ENCODE measurements at regions not wholly inside any gene's neighbourhood (a gene's known extent, or its start where the extent isn't known, plus 50 kb on each side); places are given as distances from the start of the nearest gene placed in this dataset.

DNA sequence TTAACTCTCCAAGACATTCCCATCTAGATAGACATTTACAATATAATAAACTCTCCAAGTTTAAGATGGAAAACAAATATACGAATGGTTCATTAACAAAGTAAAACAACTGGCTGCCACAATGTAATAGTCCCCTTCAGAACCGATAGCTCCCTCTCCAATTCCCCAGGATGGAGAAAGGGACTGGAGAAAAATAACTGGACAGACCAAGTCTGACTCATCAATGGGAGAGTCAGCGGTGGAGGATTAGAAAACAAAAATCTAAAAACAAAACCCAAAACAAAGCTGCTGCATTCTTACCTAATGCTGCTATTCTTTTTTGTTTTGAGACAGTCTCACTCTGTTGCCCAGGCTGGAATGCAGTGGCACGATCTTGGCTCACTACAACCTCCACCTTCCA, 468.1 kb downstream of the SHQ1 start (continued):
- TF ChIP-seq, protein P1, sequence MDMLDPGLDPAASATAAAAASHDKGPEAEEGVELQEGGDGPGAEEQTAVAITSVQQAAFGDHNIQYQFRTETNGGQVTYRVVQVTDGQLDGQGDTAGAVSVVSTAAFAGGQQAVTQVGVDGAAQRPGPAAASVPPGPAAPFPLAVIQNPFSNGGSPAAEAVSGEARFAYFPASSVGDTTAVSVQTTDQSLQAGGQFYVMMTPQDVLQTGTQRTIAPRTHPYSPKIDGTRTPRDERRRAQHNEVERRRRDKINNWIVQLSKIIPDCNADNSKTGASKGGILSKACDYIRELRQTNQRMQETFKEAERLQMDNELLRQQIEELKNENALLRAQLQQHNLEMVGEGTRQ (IDR thresholded peaks at IDR 0.05; ENCODE audit: borderline replicate concordance, low read depth, low read length), result no peak
- no peak for TF ChIP-seq FOXM1 (IDR thresholded peaks at IDR 0.05; ENCODE audit: low read depth)

DNA sequence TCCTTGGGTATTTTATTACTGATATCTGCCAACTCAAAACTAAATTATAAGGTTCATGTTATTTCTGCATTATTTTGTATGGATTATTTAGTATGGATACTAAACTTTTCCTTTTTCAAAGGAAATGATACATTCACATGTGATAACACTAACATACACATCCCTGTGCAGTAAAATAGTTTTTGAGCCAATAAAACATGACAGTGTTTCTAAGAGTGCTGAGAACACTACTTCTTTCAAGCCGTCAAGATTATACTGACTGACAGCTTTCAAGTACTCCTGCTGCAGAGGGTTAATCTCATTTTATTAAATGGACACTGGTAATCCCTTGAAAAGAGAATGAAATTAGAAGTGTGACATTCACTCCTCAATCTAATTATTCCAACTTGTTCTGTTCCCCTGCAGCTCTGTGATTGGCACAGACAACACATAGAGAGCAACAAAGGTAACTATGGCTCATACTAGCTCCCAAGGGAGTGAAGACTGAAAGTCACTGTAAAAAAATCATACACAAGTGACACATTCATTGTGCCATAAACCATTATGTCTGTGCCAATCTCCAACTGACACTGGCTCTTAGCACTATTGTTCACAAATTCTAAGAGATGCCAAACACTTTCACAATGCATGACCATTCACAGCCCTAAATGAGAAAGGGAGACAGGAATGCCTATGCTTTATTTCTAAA, 468.6 kb downstream of the SHQ1 start:
- Histone ChIP-seq H3K4me3 (ENCODE audit: low read depth in 2 of 2, low read length in 1 of 2) (no peak overlapping the region), H3K4me1 (ENCODE audit: control insufficient read depth in 1 of 2, insufficient read depth in 2 of 2, low read depth in 1 of 2, low read length in 1 of 2) (peaks cover 0 to 17% of the 10 kb centered on the region in 2 experiments; a peak in 2 of 4 replicates), H4K20me1 (ENCODE audit: insufficient read depth) (peaks cover 57% of the 10 kb centered on the region), H3K9me3 (no peaks in the 10 kb centered on the region), H3F3A (replicated peaks; ENCODE audit: insufficient read depth) (no peaks in the 10 kb centered on the region), H3K27me3 (ENCODE audit: insufficient read depth) (no peaks in the 10 kb centered on the region), H3K9ac (no peak overlapping the region), H2AFZ (ENCODE audit: low read depth) (no peak overlapping the region), H3K9me2 (no peaks in the 10 kb centered on the region), H3K79me2 (ENCODE audit: insufficient read depth) (peaks cover 47% of the 10 kb centered on the region; the same call in 1 of the 2 replicates), H3K27ac (ENCODE audit: low read depth in 2 of 2, low read length in 1 of 2) (no peak overlapping the region), H3K36me3 (replicated peaks in 1 of 2; ENCODE audit: control insufficient read depth in 1 of 2, insufficient read depth in 2 of 2, low read length in 1 of 2) (peaks cover 26 to 28% of the 10 kb centered on the region in 2 experiments), H3K4me2 (no peak overlapping the region)
- TF ChIP-seq, protein P2, sequence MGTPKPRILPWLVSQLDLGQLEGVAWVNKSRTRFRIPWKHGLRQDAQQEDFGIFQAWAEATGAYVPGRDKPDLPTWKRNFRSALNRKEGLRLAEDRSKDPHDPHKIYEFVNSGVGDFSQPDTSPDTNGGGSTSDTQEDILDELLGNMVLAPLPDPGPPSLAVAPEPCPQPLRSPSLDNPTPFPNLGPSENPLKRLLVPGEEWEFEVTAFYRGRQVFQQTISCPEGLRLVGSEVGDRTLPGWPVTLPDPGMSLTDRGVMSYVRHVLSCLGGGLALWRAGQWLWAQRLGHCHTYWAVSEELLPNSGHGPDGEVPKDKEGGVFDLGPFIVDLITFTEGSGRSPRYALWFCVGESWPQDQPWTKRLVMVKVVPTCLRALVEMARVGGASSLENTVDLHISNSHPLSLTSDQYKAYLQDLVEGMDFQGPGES (IDR thresholded peaks at IDR 0.05; ENCODE audit: low read depth, low read length), result no peak
- TF ChIP-seq, protein P3, sequence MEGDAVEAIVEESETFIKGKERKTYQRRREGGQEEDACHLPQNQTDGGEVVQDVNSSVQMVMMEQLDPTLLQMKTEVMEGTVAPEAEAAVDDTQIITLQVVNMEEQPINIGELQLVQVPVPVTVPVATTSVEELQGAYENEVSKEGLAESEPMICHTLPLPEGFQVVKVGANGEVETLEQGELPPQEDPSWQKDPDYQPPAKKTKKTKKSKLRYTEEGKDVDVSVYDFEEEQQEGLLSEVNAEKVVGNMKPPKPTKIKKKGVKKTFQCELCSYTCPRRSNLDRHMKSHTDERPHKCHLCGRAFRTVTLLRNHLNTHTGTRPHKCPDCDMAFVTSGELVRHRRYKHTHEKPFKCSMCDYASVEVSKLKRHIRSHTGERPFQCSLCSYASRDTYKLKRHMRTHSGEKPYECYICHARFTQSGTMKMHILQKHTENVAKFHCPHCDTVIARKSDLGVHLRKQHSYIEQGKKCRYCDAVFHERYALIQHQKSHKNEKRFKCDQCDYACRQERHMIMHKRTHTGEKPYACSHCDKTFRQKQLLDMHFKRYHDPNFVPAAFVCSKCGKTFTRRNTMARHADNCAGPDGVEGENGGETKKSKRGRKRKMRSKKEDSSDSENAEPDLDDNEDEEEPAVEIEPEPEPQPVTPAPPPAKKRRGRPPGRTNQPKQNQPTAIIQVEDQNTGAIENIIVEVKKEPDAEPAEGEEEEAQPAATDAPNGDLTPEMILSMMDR (IDR thresholded peaks at IDR 0.05), result no peak
- no peak for TF ChIP-seq CHD2 (IDR thresholded peaks at IDR 0.05; ENCODE audit: low read length, partially characterized antibody)
- no peak for TF ChIP-seq JUND (IDR thresholded peaks at IDR 0.05)
- TF ChIP-seq EZH2phosphoT487 (IDR thresholded peaks at IDR 0.05; ENCODE audit: borderline replicate concordance, low read depth), result no peak
- TF ChIP-seq GATA2 (CRISPR knock-in tag; IDR thresholded peaks at IDR 0.05), result no peak
- no peak for TF ChIP-seq MEF2A (IDR thresholded peaks at IDR 0.05; ENCODE audit: borderline replicate concordance, low read depth)
- TF ChIP-seq EP300 (IDR thresholded peaks at IDR 0.05; ENCODE audit: borderline replicate concordance in 1 of 2, low read depth in 1 of 2, low read length in 1 of 2), result no peak
- TF ChIP-seq FOXJ3 (CRISPR knock-in tag; IDR thresholded peaks at IDR 0.05), result no peak
- no peak for TF ChIP-seq FOXM1 (IDR thresholded peaks at IDR 0.05; ENCODE audit: low read depth)
- TF ChIP-seq MXI1 (IDR thresholded peaks at IDR 0.05; ENCODE audit: low read depth, low read length), result no peak
- no peak for TF ChIP-seq ELF1 (IDR thresholded peaks at IDR 0.05)
- TF ChIP-seq GABPA (IDR thresholded peaks at IDR 0.05; ENCODE audit: low read depth), result no peak
- no peak for TF ChIP-seq FOSL2 (IDR thresholded peaks at IDR 0.05; ENCODE audit: borderline replicate concordance, low read depth)
- TF ChIP-seq, protein P4, sequence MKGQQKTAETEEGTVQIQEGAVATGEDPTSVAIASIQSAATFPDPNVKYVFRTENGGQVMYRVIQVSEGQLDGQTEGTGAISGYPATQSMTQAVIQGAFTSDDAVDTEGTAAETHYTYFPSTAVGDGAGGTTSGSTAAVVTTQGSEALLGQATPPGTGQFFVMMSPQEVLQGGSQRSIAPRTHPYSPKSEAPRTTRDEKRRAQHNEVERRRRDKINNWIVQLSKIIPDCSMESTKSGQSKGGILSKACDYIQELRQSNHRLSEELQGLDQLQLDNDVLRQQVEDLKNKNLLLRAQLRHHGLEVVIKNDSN (IDR thresholded peaks at IDR 0.05; ENCODE audit: borderline replicate concordance, low read depth), result no peak
- TF ChIP-seq RAD21 (IDR thresholded peaks at IDR 0.05; ENCODE audit: low read length), result no peak
- DNase-seq, result no peak
- 94% methylated on average over 1 of the region's 1 CpG for WGBS (ENCODE audit: low lambda C conversion rate)
- POLR2A ChIA-PET, result no interaction called here
- CTCF ChIA-PET, result interaction anchor here (1.1 kb wide), 2 partner anchors 30 to 287 kb away, joined by 3 to 4 read pairs; no protein-coding TSS in a partner anchor
